Testis (tissue), 2 donors: ENCODE measurements at regions not wholly inside any gene's neighbourhood (a gene's known extent, or its start where the extent isn't known, plus 50 kb on each side); places are given as distances from the start of the nearest gene placed in this dataset.

Experiments used
- POLR2A ChIP-seq: fragments of 450-650 bp; IDR thresholded peaks from one replicate; pipeline ENCODE4 v1.6.1; 2017; ENCODE audit warnings: antibody characterized with exemption, mild to moderate bottlenecking, moderate library complexity
- TF ChIP-seq, protein P1 (sequence below), 3 experiments: fragments of 450-650 bp in 2 of 3; fragments of 200-600 bp in 1 of 3; sonication (generic) in 1 of 3; IDR thresholded peaks; one replicate each; pipeline ENCODE4 v1.5.1; 2016 to 2019; ENCODE audit warnings: antibody characterized with exemption in 3 of 3, mild to moderate bottlenecking in 2 of 3, moderate library complexity in 1 of 3

DNA sequence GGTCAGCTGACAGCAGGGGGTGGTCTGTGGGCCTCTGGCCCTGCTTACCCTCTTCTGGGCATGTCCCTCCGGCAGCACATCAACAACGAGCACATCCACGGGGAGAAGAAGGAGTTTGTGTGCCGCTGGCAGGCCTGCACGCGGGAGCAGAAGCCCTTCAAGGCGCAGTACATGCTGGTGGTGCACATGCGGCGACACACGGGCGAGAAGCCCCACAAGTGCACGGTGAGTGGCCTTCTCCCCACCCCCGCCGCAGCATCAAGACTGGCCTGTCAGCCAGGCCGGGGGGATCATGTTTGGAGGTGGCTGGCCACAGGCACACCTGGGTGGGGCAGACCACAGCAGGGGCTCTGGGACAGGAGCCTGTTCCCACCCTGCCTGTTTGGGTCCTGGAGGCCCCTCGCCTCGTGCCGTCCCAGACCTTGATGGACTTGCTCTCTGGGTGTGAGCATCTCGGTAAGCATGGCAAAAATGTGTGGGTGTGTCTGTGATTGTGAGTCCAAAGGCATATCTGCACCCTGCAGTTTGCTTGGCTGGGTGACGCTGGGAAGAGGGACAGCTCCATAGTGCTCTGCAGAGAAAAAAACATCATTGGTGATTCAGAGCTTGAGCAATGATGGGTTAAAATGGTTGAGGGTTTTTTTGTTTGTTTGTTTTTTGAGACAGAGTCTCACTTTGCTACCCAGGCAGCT is 242.8 kb downstream of the GLI2 start:
- TF ChIP-seq, protein P1, sequence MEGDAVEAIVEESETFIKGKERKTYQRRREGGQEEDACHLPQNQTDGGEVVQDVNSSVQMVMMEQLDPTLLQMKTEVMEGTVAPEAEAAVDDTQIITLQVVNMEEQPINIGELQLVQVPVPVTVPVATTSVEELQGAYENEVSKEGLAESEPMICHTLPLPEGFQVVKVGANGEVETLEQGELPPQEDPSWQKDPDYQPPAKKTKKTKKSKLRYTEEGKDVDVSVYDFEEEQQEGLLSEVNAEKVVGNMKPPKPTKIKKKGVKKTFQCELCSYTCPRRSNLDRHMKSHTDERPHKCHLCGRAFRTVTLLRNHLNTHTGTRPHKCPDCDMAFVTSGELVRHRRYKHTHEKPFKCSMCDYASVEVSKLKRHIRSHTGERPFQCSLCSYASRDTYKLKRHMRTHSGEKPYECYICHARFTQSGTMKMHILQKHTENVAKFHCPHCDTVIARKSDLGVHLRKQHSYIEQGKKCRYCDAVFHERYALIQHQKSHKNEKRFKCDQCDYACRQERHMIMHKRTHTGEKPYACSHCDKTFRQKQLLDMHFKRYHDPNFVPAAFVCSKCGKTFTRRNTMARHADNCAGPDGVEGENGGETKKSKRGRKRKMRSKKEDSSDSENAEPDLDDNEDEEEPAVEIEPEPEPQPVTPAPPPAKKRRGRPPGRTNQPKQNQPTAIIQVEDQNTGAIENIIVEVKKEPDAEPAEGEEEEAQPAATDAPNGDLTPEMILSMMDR (IDR thresholded peaks at IDR 0.05) = no peak
- no peak for TF ChIP-seq POLR2A
